H1 (cell line): ENCODE measurements at regions not wholly inside any gene's neighbourhood (a gene's known extent, or its start where the extent isn't known, plus 50 kb on each side); places are given as distances from the start of the nearest gene placed in this dataset.

ENCODE experiments used
- CTCF ChIA-PET: fragments of 300-600 bp; sonication (Branson Sonifier 250); formaldehyde crosslinking; loops from one replicate; lab custom pipeline; 2021; ENCODE audit not compliant: partially characterized antibody; lab: Charles Lee
- POLR2A ChIA-PET: fragments of 300-600 bp; sonication (Branson Sonifier 250); formaldehyde crosslinking; loops from one replicate; lab custom pipeline; 2021; ENCODE audit warnings: inconsistent platforms; ENCODE audit not compliant: partially characterized antibody; lab: Charles Lee
- DNase-seq, 2 experiments: peaks; one replicate each; pipeline versions ENCODE4 v3.0.0 to v3.0.0-alpha.2; 2010 to 2022; ENCODE audit warnings: low spot score in 2 of 2, low read depth in 1 of 2, mixed read lengths in 1 of 2
- FAIRE-seq: peaks from 2 replicates; lab custom pipeline; 2011; peaks lifted over from hg19 to GRCh38; lab: Jason Lieb, UNC
- H2AFZ ChIP-seq: 2 replicates; pipeline ENCODE4 v1.8.1; 2012; ENCODE audit warnings: low read length, inconsistent platforms
- H2AK5ac ChIP-seq: 2 replicates; pipeline ENCODE4 v1.6.1; 2013; ENCODE audit warnings: low read depth, low read length
- H2BK120ac ChIP-seq: replicated peaks from 2 replicates; pipeline ENCODE3; 2013; ENCODE audit warnings: low read depth, low read length, inconsistent platforms
- H2BK12ac ChIP-seq: 2 replicates; pipeline ENCODE4 v1.6.1; 2013; ENCODE audit warnings: low read depth, low read length
- H2BK15ac ChIP-seq: 2 replicates; pipeline ENCODE4 v1.6.1; 2013; ENCODE audit warnings: low read length
- H2BK20ac ChIP-seq: 2 replicates; pipeline ENCODE4 v1.6.1; 2013; ENCODE audit warnings: low read length
- H2BK5ac ChIP-seq: 2 replicates; pipeline ENCODE4 v1.6.1; 2013; ENCODE audit warnings: low read depth, low read length
- H3K14ac ChIP-seq: 2 replicates; pipeline ENCODE4 v1.6.1; 2013; ENCODE audit warnings: inconsistent platforms; ENCODE audit not compliant: insufficient read length
- H3K18ac ChIP-seq: 2 replicates; pipeline ENCODE4 v1.6.1; 2013; ENCODE audit warnings: low read length; ENCODE audit errors: extremely low read depth
- H3K23ac ChIP-seq: 2 replicates; pipeline ENCODE4 v1.6.1; 2013; ENCODE audit warnings: inconsistent platforms; ENCODE audit not compliant: insufficient read length
- H3K23me2 ChIP-seq: 2 replicates; pipeline ENCODE4 v1.6.1; 2013; ENCODE audit warnings: low read depth, low read length
- H3K27ac ChIP-seq: 2 replicates; pipeline ENCODE4 v1.6.1; 2011; ENCODE audit warnings: low read depth, low read length, inconsistent platforms
- H3K27me3 ChIP-seq, 4 experiments: replicated peaks in 1 of 4; 1 replicate in 1 of 4; 2 replicates in 3 of 4; pipeline versions ENCODE4 v1.6.1 to v1.8.1; 2011 to 2013; ENCODE audit warnings: low read length in 3 of 4, mild to moderate bottlenecking in 3 of 4, inconsistent platforms in 2 of 4, mixed read lengths in 2 of 4, moderate library complexity in 1 of 4; ENCODE audit not compliant: control insufficient read depth in 3 of 4, insufficient read depth in 3 of 4; ENCODE audit errors: extremely low read depth in 1 of 4
- H3K36me3 ChIP-seq, 4 experiments: 2 replicates each; pipeline versions ENCODE4 v1.6.1 to v1.8.1; 2011 to 2013; ENCODE audit warnings: mild to moderate bottlenecking in 4 of 4, low read length in 3 of 4, moderate library complexity in 2 of 4, control low read depth in 1 of 4, inconsistent platforms in 1 of 4; ENCODE audit not compliant: insufficient read depth in 4 of 4, control insufficient read depth in 2 of 4
- H3K4ac ChIP-seq: replicated peaks from 2 replicates; pipeline ENCODE3; 2013; ENCODE audit warnings: low read length, low read depth, mixed read lengths, inconsistent platforms; ENCODE audit not compliant: insufficient read length
- H3K4me1 ChIP-seq, 4 experiments: replicated peaks in 1 of 4; 1 replicate in 1 of 4; 2 replicates in 3 of 4; pipeline versions ENCODE4 v1.6.1 to v1.8.1; 2011 to 2013; ENCODE audit warnings: low read length in 3 of 4, inconsistent platforms in 2 of 4, mixed read lengths in 1 of 4; ENCODE audit not compliant: insufficient read depth in 4 of 4, control insufficient read depth in 3 of 4
- H3K4me2 ChIP-seq, 2 experiments: 2 replicates each; pipeline versions ENCODE4 v1.6.1 to v1.8.1; 2011 to 2013; ENCODE audit warnings: low read depth in 2 of 2, low read length in 2 of 2, control low read depth in 1 of 2, inconsistent platforms in 1 of 2, mild to moderate bottlenecking in 1 of 2; ENCODE audit not compliant: insufficient read depth in 1 of 2
- H3K4me3 ChIP-seq, 4 experiments: fragments of 200-600, 300-600 bp in 1 of 4; sonication (generic), shearing (Covaris generic), sonication (Bioruptor Twin) in 1 of 4; 2 replicates each; pipeline versions ENCODE4 v1.5.1 to v1.8.1; 2011 to 2016; ENCODE audit warnings: low read length in 4 of 4, low read depth in 3 of 4, control low read depth in 2 of 4, inconsistent platforms in 2 of 4, mild to moderate bottlenecking in 2 of 4, mixed read lengths in 1 of 4, moderate library complexity in 1 of 4; ENCODE audit not compliant: insufficient read depth in 2 of 4; ENCODE audit errors: extremely low read depth in 1 of 4
- H3K56ac ChIP-seq: replicated peaks from 2 replicates; pipeline ENCODE3; 2013; ENCODE audit warnings: low read depth, mild to moderate bottlenecking, mixed read lengths, low read length, inconsistent platforms; ENCODE audit not compliant: insufficient read length
- H3K79me1 ChIP-seq: 2 replicates; pipeline ENCODE4 v1.6.1; 2013; ENCODE audit warnings: low read depth, low read length, control low read depth
- H3K79me2 ChIP-seq, 2 experiments: 2 replicates each; pipeline versions ENCODE4 v1.6.1 to v1.8.1; 2012 to 2013; ENCODE audit warnings: low read length in 2 of 2, mild to moderate bottlenecking in 2 of 2, inconsistent platforms in 1 of 2; ENCODE audit not compliant: insufficient read depth in 2 of 2, control insufficient read depth in 1 of 2
- H3K9ac ChIP-seq, 4 experiments: replicated peaks in 1 of 4; 1 replicate in 1 of 4; 2 replicates in 3 of 4; pipeline versions ENCODE4 v1.6.1 to v1.8.1; 2011 to 2013; ENCODE audit warnings: low read depth in 3 of 4, low read length in 3 of 4, control low read depth in 2 of 4, mild to moderate bottlenecking in 2 of 4, moderate library complexity in 2 of 4, inconsistent platforms in 1 of 4; ENCODE audit errors: extremely low read depth in 1 of 4
- H3K9me3 ChIP-seq, 2 experiments: 2 replicates each; pipeline versions ENCODE4 v1.6.1 to v1.8.1; 2012 to 2013; ENCODE audit warnings: mild to moderate bottlenecking in 2 of 2, moderate library complexity in 2 of 2, control low read depth in 1 of 2, inconsistent platforms in 1 of 2, low read depth in 1 of 2, low read length in 1 of 2, mixed read lengths in 1 of 2; ENCODE audit not compliant: insufficient read depth in 2 of 2
- H4K20me1 ChIP-seq, 2 experiments: replicated peaks in 1 of 2; 2 replicates each; pipeline versions ENCODE3 to v1.8.1; 2011 to 2013; ENCODE audit warnings: inconsistent platforms in 2 of 2, low read length in 2 of 2, mild to moderate bottlenecking in 1 of 2; ENCODE audit not compliant: insufficient read depth in 2 of 2, control insufficient read depth in 1 of 2
- H4K5ac ChIP-seq: 2 replicates; pipeline ENCODE4 v1.6.1; 2013; ENCODE audit warnings: low read length, low read depth, mixed read lengths, inconsistent platforms; ENCODE audit not compliant: insufficient read length
- H4K8ac ChIP-seq: 2 replicates; pipeline ENCODE4 v1.8.0; 2013; ENCODE audit warnings: mild to moderate bottlenecking, moderate library complexity, low read length, inconsistent platforms; ENCODE audit not compliant: insufficient read depth; ENCODE audit errors: extremely low read depth
- H4K91ac ChIP-seq: replicated peaks from 2 replicates; pipeline ENCODE3; 2013; ENCODE audit warnings: low read length, mixed read lengths, inconsistent platforms; ENCODE audit not compliant: insufficient read length
- EZH2 ChIP-seq: fragments of 200-600 bp; sonication (generic); IDR thresholded peaks from 2 replicates; pipeline ENCODE4 v1.7.1; 2012; ENCODE audit warnings: low read depth, mild to moderate bottlenecking, moderate library complexity, low read length, inconsistent platforms; ENCODE audit not compliant: severe bottlenecking
- HDAC6 ChIP-seq: IDR thresholded peaks from one replicate; pipeline ENCODE4 v1.7.1; 2012; ENCODE audit warnings: low read depth, mild to moderate bottlenecking, inconsistent platforms, low read length, moderate library complexity
- KDM1A ChIP-seq: fragments of 200-600, 300-600 bp; sonication (generic); IDR thresholded peaks from 2 replicates; pipeline ENCODE4 v1.7.1; 2016; ENCODE audit warnings: mild to moderate bottlenecking, low read length, borderline replicate concordance
- KDM4A ChIP-seq: IDR thresholded peaks from one replicate; pipeline ENCODE4 v1.7.1; 2012; ENCODE audit warnings: low read depth, mild to moderate bottlenecking, moderate library complexity, low read length, inconsistent platforms; ENCODE audit not compliant: severe bottlenecking
- MAFK ChIP-seq: IDR thresholded peaks from 2 replicates; pipeline ENCODE4 v1.6.1; 2012; ENCODE audit warnings: low read depth, mild to moderate bottlenecking, improper control_type of control experiment, low read length
- NANOG ChIP-seq: IDR thresholded peaks from 2 replicates; pipeline ENCODE4 v1.6.1; 2011; ENCODE audit warnings: low read length, low read depth, mild to moderate bottlenecking, inconsistent platforms; ENCODE audit not compliant: insufficient read depth, poor library complexity, severe bottlenecking
- POU5F1 ChIP-seq: IDR thresholded peaks from 2 replicates; pipeline ENCODE4 v1.6.1; 2011; ENCODE audit warnings: low read depth, mild to moderate bottlenecking, low read length, moderate library complexity
- TBP ChIP-seq: IDR thresholded peaks from 2 replicates; pipeline ENCODE4 v1.6.1; 2011; ENCODE audit warnings: low read depth, low read length, improper control_type of control experiment
- ZNF274 ChIP-seq: IDR thresholded peaks from 2 replicates; pipeline ENCODE4 v1.7.0; 2012; ENCODE audit warnings: low read length, borderline replicate concordance; ENCODE audit errors: extremely low read depth
- WGBS, 2 experiments: shearing (Covaris generic) in 1 of 2; methylation state at CpG; one replicate each; pipeline versions ENCODE4 v1.1.6 to v1.1.7; 2013 to 2015; ENCODE audit warnings: low lambda C conversion rate in 2 of 2, mixed read lengths in 2 of 2, inconsistent platforms in 1 of 2, low coverage in 1 of 2, missing lambda C conversion rate in 1 of 2; ENCODE audit not compliant: insufficient replicate concordance in 2 of 2, insufficient coverage in 1 of 2, insufficient read length in 1 of 2; ENCODE audit errors: extremely low coverage in 1 of 2, missing lambda C conversion rate in 1 of 2; 5-methylcytosine and 5-hydroxymethylcytosine counted together
- TF ChIP-seq, protein P1 (sequence below): IDR thresholded peaks from 2 replicates; pipeline ENCODE4 v1.6.1; 2011; ENCODE audit warnings: low read length, improper control_type of control experiment

- Histone ChIP-seq H3K14ac (no peak overlapping the region), H4K20me1 (no peaks in the 10 kb centered on the region), H2BK5ac (no peak overlapping the region), H3K4me1 (no peaks in the 10 kb centered on the region), H3K79me2 (no peaks in the 10 kb centered on the region), H3K23ac (no peak overlapping the region), H3K9ac (no peak overlapping the region), H3K27me3 (no peaks in the 10 kb centered on the region), H3K4me3 (no peak overlapping the region), H3K27ac (no peak overlapping the region), H3K4me2 (no peak overlapping the region), H2AK5ac (no peak overlapping the region), H2BK12ac (no peak overlapping the region), H2BK20ac (no peak overlapping the region), H3K56ac (no peak overlapping the region), H2BK120ac (no peak overlapping the region), H3K18ac (no peak overlapping the region), H3K4ac (no peak overlapping the region), H4K91ac (no peak overlapping the region), H4K8ac (no peak overlapping the region), H3K9me3 (no peaks in the 10 kb centered on the region), H2BK15ac (no peak overlapping the region), H3K36me3 (no peaks in the 10 kb centered on the region), H2AFZ (no peak overlapping the region), H3K23me2 (no peaks in the 10 kb centered on the region), H3K79me1 (no peaks in the 10 kb centered on the region), H4K5ac (no peak overlapping the region)
- WGBS, 2 experiments, result 92% methylated on average over 6 of the region's 6 CpGs; no CpG with 5 or more reads in 1 of the 2 experiments
- POLR2A ChIA-PET, result no interaction called here
- CTCF ChIA-PET, result interaction anchor here (0.7 to 10.0 kb wide), 5 partner anchors 30 to 85 kb away, joined by 3 to 210 read pairs (median 5); no protein-coding TSS in a partner anchor
- DNase-seq (no peak), FAIRE-seq (no peak)
- TF ChIP-seq POU5F1 (no peak), TBP (no peak), KDM1A (no peak), HDAC6 (no peak), EZH2 (no peak), NANOG (no peak), KDM4A (no peak), ZNF274 (no peak), MAFK (no peak)
- TF ChIP-seq, protein P1, sequence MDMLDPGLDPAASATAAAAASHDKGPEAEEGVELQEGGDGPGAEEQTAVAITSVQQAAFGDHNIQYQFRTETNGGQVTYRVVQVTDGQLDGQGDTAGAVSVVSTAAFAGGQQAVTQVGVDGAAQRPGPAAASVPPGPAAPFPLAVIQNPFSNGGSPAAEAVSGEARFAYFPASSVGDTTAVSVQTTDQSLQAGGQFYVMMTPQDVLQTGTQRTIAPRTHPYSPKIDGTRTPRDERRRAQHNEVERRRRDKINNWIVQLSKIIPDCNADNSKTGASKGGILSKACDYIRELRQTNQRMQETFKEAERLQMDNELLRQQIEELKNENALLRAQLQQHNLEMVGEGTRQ, result no peak
Observed at GRCh38 chr4:185092535-185093197, 50.4 kb upstream of the SLC25A4 start.
